PC-3 (cell line): ENCODE measurements at regions not wholly inside any gene's neighbourhood (a gene's known extent, or its start where the extent isn't known, plus 50 kb on each side); places are given as distances from the start of the nearest gene placed in this dataset.

Experiments used
- EZH2 ChIP-seq: fragments of 300-600 bp; sonication (generic); IDR thresholded peaks from one replicate; pipeline ENCODE4 v1.6.1; 2017; ENCODE audit warnings: antibody characterized with exemption, mild to moderate bottlenecking, low read length; ENCODE audit not compliant: unreplicated experiment
- EZH2phosphoT487 ChIP-seq: fragments of 300-600 bp; sonication (generic); IDR thresholded peaks from 2 replicates; pipeline ENCODE4 v1.6.1; 2018; ENCODE audit warnings: mild to moderate bottlenecking, antibody characterized with exemption, low read length, borderline replicate concordance
- TF ChIP-seq, protein P1 (sequence below): fragments of 300-600 bp; sonication (generic); conservative IDR thresholded peaks from 2 replicates; pipeline ENCODE4 v1.5.1; 2017; ENCODE audit warnings: antibody characterized with exemption, low read depth, mild to moderate bottlenecking, low read length

DNA sequence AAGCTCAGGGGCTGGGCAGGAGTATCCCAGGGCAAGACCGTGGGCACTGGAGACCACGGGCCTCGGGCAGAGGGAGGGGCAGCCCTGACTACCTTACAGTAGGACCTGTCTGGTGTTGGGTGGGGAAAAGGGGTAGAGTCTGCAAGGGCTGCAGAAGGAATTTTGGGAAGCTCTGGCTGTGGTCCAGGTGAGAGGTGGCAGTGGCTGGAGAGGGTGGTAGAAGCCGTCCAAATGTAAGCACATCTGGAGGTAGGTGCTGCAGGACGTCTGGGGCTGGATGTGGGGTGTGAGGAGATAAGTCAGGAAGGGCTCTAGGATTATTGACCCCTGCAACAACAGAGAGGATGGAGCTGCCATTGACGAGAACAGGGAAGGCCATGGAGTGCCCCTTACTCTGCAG, 486.7 kb downstream of the EIPR1 start:
- TF ChIP-seq, protein P1, sequence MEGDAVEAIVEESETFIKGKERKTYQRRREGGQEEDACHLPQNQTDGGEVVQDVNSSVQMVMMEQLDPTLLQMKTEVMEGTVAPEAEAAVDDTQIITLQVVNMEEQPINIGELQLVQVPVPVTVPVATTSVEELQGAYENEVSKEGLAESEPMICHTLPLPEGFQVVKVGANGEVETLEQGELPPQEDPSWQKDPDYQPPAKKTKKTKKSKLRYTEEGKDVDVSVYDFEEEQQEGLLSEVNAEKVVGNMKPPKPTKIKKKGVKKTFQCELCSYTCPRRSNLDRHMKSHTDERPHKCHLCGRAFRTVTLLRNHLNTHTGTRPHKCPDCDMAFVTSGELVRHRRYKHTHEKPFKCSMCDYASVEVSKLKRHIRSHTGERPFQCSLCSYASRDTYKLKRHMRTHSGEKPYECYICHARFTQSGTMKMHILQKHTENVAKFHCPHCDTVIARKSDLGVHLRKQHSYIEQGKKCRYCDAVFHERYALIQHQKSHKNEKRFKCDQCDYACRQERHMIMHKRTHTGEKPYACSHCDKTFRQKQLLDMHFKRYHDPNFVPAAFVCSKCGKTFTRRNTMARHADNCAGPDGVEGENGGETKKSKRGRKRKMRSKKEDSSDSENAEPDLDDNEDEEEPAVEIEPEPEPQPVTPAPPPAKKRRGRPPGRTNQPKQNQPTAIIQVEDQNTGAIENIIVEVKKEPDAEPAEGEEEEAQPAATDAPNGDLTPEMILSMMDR, result no peak
- TF ChIP-seq EZH2 (no peak), EZH2phosphoT487 (no peak)
